A673 (cell line): ENCODE measurements at regions not wholly inside any gene's neighbourhood (a gene's known extent, or its start where the extent isn't known, plus 50 kb on each side); places are given as distances from the start of the nearest gene placed in this dataset.

Experiments
- BruUV-seq: library from RNA; stranded (reverse); fragments of 400-500 nt; replicated peaks from 2 replicates; lab custom pipeline; 2021; lab: Mats Ljungman, UMichigan
- CTCF ChIA-PET: fragments of 300-600 bp; sonication (Branson Sonifier 250); formaldehyde crosslinking; loops from one replicate; lab custom pipeline; 2022; ENCODE audit warnings: antibody characterized with exemption; lab: Charles Lee
- POLR2A ChIA-PET: fragments of 300-600 bp; sonication (Branson Sonifier 250); formaldehyde crosslinking; loops from one replicate; lab custom pipeline; 2022; ENCODE audit warnings: antibody characterized with exemption; ENCODE audit not compliant: low non-redundant PET; lab: Charles Lee
- DNase-seq: peaks from one replicate; pipeline ENCODE4 v3.0.0-alpha.2; 2015; ENCODE audit warnings: low spot score
- H3K27ac ChIP-seq: fragments of 200-600 bp; sonication (generic); 2 replicates; pipeline ENCODE4 v1.5.1; 2016; ENCODE audit warnings: mixed run types, low read depth, mild to moderate bottlenecking, mixed read lengths, antibody characterized with exemption, low read length; ENCODE audit not compliant: poor library complexity, severe bottlenecking
- H3K27me3 ChIP-seq: fragments of 200-600 bp; sonication (generic); replicated peaks from 2 replicates; pipeline ENCODE4 v1.6.1; 2017; ENCODE audit warnings: mixed run types, low read depth, mild to moderate bottlenecking, mixed read lengths, antibody characterized with exemption, low read length; ENCODE audit not compliant: insufficient read depth, poor library complexity
- H3K36me3 ChIP-seq: fragments of 200-600 bp; sonication (generic); 2 replicates; pipeline ENCODE4 v1.6.1; 2016; ENCODE audit warnings: mixed run types, mild to moderate bottlenecking, mixed read lengths, antibody characterized with exemption, low read length; ENCODE audit not compliant: insufficient read depth, poor library complexity, severe bottlenecking
- H3K4me1 ChIP-seq: fragments of 200-600 bp; sonication (generic); 2 replicates; pipeline ENCODE4 v1.6.1; 2017; ENCODE audit warnings: mixed run types, mild to moderate bottlenecking, mixed read lengths, antibody characterized with exemption, low read length; ENCODE audit not compliant: insufficient read depth, poor library complexity, severe bottlenecking
- H3K4me3 ChIP-seq: fragments of 200-600 bp; sonication (generic); 2 replicates; pipeline ENCODE4 v1.5.1; 2016; ENCODE audit warnings: low read depth, mixed run types, mild to moderate bottlenecking, mixed read lengths, low read length; ENCODE audit not compliant: poor library complexity, severe bottlenecking
- H3K9me3 ChIP-seq: fragments of 200-600 bp; sonication (generic); 2 replicates; pipeline ENCODE4 v1.6.1; 2016; ENCODE audit warnings: mixed run types, low read depth, mild to moderate bottlenecking, mixed read lengths, antibody characterized with exemption, low read length; ENCODE audit not compliant: poor library complexity, severe bottlenecking
- CTCF ChIP-seq: fragments of 300-800, 200-600 bp; sonication (generic); conservative IDR thresholded peaks from 2 replicates; pipeline ENCODE4 v1.5.1; 2017; ENCODE audit warnings: low read depth, mild to moderate bottlenecking, antibody characterized with exemption, low read length, moderate library complexity, mixed read lengths
- EZH2 ChIP-seq: fragments of 200-600 bp; sonication (generic); IDR thresholded peaks from 2 replicates; pipeline ENCODE4 v1.6.1; 2017; ENCODE audit warnings: borderline replicate concordance, low read depth, mild to moderate bottlenecking, mixed read lengths, antibody characterized with exemption, low read length; ENCODE audit not compliant: poor library complexity, severe bottlenecking
- intact Hi-C: fragments of 100-400 bp; cut with micrococcal nuclease; formaldehyde crosslinking; loops from one replicate; pipeline ENCODE4 v1.10.0; 2022; ENCODE audit not compliant: unreplicated experiment

GRCh38 chr2:59012234-59012633 is 771.1 kb upstream of the FANCL start:
- H3K36me3 ChIP-seq = no peaks in the 10 kb centered on the region
- H3K27ac ChIP-seq = no peak overlapping the region
- CTCF ChIA-PET = no interaction called here
- no peak for DNase-seq
- POLR2A ChIA-PET = no interaction called here
- no peaks in the 10 kb centered on the region for H3K9me3 ChIP-seq
- H3K4me1 ChIP-seq = no peaks in the 10 kb centered on the region
- BruUV-seq = no TSS peak
- no peak overlapping the region for H3K4me3 ChIP-seq
- TF ChIP-seq CTCF (no peak), EZH2 (no peak)
- intact Hi-C loops = no loop called here
- no peaks in the 10 kb centered on the region for H3K27me3 ChIP-seq

DNA sequence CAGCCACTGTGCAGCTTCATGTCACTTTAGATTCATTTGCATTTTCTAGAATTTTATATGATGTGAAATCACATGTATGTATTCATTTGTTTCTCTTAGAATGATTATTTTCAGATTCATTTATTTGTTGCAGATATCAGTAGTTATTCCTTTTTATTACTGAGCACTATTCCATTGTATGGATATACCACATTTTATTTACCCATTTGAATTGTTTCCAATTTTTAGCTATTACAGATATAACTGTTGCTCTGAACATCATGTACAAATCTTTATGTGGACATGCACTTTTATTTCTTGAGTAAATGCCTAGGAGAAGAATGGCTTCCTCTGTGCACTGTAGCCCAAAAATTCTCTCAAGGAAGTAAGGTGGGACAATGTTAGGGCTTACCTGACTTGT is 767.8 kb upstream of the FANCL start:
- Histone ChIP-seq H3K9me3 (no peaks in the 10 kb centered on the region), H3K4me1 (no peaks in the 10 kb centered on the region), H3K36me3 (no peaks in the 10 kb centered on the region), H3K27me3 (no peaks in the 10 kb centered on the region), H3K4me3 (no peak overlapping the region), H3K27ac (no peak overlapping the region)
- DNase-seq = no peak
- ChIA-PET CTCF (no interaction called here), POLR2A (no interaction called here)
- no peak for TF ChIP-seq CTCF
- TF ChIP-seq EZH2 = no peak
- no TSS peak for BruUV-seq
- intact Hi-C loops = no loop called here

GRCh38 chr2:59005836-59006615 is 764.9 kb upstream of the FANCL start:
- DNase-seq = no peak
- Histone ChIP-seq H3K27ac (no peak overlapping the region), H3K4me1 (no peaks in the 10 kb centered on the region), H3K4me3 (no peak overlapping the region), H3K36me3 (no peaks in the 10 kb centered on the region), H3K9me3 (no peaks in the 10 kb centered on the region), H3K27me3 (no peaks in the 10 kb centered on the region)
- ChIA-PET POLR2A (interaction anchor here (0.6 kb wide), 1 partner anchor 1647 kb away, joined by 3 read pairs; no protein-coding TSS in a partner anchor), CTCF (no interaction called here)
- intact Hi-C loops = no loop called here
- BruUV-seq = no TSS peak
- no peak for TF ChIP-seq CTCF
- TF ChIP-seq EZH2 = no peak
